Left lung (tissue), 4 donors: ENCODE measurements at regions not wholly inside any gene's neighbourhood (a gene's known extent, or its start where the extent isn't known, plus 50 kb on each side); places are given as distances from the start of the nearest gene placed in this dataset.

Source experiments
- ATAC-seq: fragments of 200-7000 bp; cut with Tn5 transposase; one replicate; pipeline ENCODE4 v1.9.1; 2020; ENCODE audit warnings: moderate library complexity
- DNase-seq, 4 donors: peaks; one replicate each; pipeline ENCODE4 v3.0.0-alpha.2; 2013 to 2020
- H3K27ac ChIP-seq, 2 donors: fragments of 200-600 bp; sonication (generic) in 1 of 2; one replicate each; pipeline versions ENCODE4 v1.5.0 to v1.8.0; 2020 to 2021
- H3K27me3 ChIP-seq, 2 donors: fragments of 200-600 bp; sonication (generic) in 1 of 2; one replicate each; pipeline versions ENCODE4 v1.5.0 to v1.8.0; 2020 to 2021
- H3K36me3 ChIP-seq, 2 donors: fragments of 200-600 bp; sonication (generic) in 1 of 2; one replicate each; pipeline versions ENCODE4 v1.5.0 to v1.8.0; 2020 to 2021
- H3K4me1 ChIP-seq, 2 donors: fragments of 200-600 bp; one replicate each; pipeline ENCODE4 v1.8.0; 2021
- H3K4me3 ChIP-seq, 2 donors: fragments of 200-600 bp; sonication (generic) in 1 of 2; one replicate each; pipeline versions ENCODE4 v1.5.0 to v1.8.0; 2020 to 2021; ENCODE audit warnings: mild to moderate bottlenecking in 1 of 2
- H3K9me3 ChIP-seq, 2 donors: fragments of 200-600 bp; sonication (generic) in 1 of 2; one replicate each; pipeline versions ENCODE4 v1.5.0 to v1.8.0; 2020 to 2021
- CTCF ChIP-seq, 2 donors: fragments of 200-600 bp; sonication (generic) in 1 of 2; IDR thresholded peaks; one replicate each; pipeline versions ENCODE4 v1.5.0 to v1.8.0; 2021; ENCODE audit warnings: antibody characterized with exemption in 2 of 2
- intact Hi-C, 2 donors: fragments of 100-400 bp; cut with DNase I; formaldehyde crosslinking; loops; one replicate each; pipeline versions ENCODE4 v1.11.2 to v1.14.2; 2022
- donor health status: DM: no; HTN: yes; CAD: no.
- donor health status: DM: no; HTN: no; CAD: no.

GRCh38 chr4:60718874-60719273 is 481.3 kb upstream of the ADGRL3 start:
- no peaks in the 10 kb centered on the region for H3K36me3 ChIP-seq
- intact Hi-C loops, result no loop called here
- H3K27me3 ChIP-seq, result no peaks in the 10 kb centered on the region
- H3K9me3 ChIP-seq, result no peaks in the 10 kb centered on the region
- no peak for TF ChIP-seq CTCF (IDR thresholded peaks at IDR 0.05)
- no peak overlapping the region for H3K4me3 ChIP-seq
- DNase-seq, result no peak
- no peak for ATAC-seq
- H3K27ac ChIP-seq, result no peak overlapping the region
- H3K4me1 ChIP-seq, result no peaks in the 10 kb centered on the region

GRCh38 chr4:60721685-60722084 is 478.4 kb upstream of the ADGRL3 start:
- no peak for TF ChIP-seq CTCF (IDR thresholded peaks at IDR 0.05)
- no peaks in the 10 kb centered on the region for H3K36me3 ChIP-seq
- no peak overlapping the region for H3K27ac ChIP-seq
- no peak overlapping the region for H3K4me3 ChIP-seq
- no peaks in the 10 kb centered on the region for H3K4me1 ChIP-seq
- no peaks in the 10 kb centered on the region for H3K9me3 ChIP-seq
- no peak for ATAC-seq
- intact Hi-C loops, result no loop called here
- H3K27me3 ChIP-seq, result no peaks in the 10 kb centered on the region
- no peak for DNase-seq

- H3K27me3 ChIP-seq, result no peaks in the 10 kb centered on the region
- no peak for TF ChIP-seq CTCF (IDR thresholded peaks at IDR 0.05)
- no peaks in the 10 kb centered on the region for H3K9me3 ChIP-seq
- no peaks in the 10 kb centered on the region for H3K36me3 ChIP-seq
- intact Hi-C loops, result no loop called here
- no peaks in the 10 kb centered on the region for H3K4me1 ChIP-seq
- no peak overlapping the region for H3K27ac ChIP-seq
- DNase-seq (no peak), ATAC-seq (no peak)
- H3K4me3 ChIP-seq, result no peak overlapping the region
Observed at GRCh38 chr4:60723796-60724195, 476.3 kb upstream of the ADGRL3 start.

- ATAC-seq (no peak), DNase-seq (no peak)
- Histone ChIP-seq H3K4me1 (no peaks in the 10 kb centered on the region), H3K27ac (no peak overlapping the region), H3K36me3 (no peaks in the 10 kb centered on the region), H3K27me3 (no peaks in the 10 kb centered on the region), H3K4me3 (no peak overlapping the region), H3K9me3 (no peaks in the 10 kb centered on the region)
- intact Hi-C loops, result no loop called here
- no peak for TF ChIP-seq CTCF (IDR thresholded peaks at IDR 0.05)
Observed at GRCh38 chr4:60724623-60725022, 475.5 kb upstream of the ADGRL3 start.

- Histone ChIP-seq H3K36me3 (no peaks in the 10 kb centered on the region), H3K27ac (no peak overlapping the region), H3K9me3 (peaks cover 0 to under 1% of the 10 kb centered on the region in 2 donors), H3K4me3 (no peak overlapping the region), H3K27me3 (no peaks in the 10 kb centered on the region), H3K4me1 (no peaks in the 10 kb centered on the region)
- DNase-seq, result no peak
- ATAC-seq, result no peak
- no peak for TF ChIP-seq CTCF (IDR thresholded peaks at IDR 0.05)
- intact Hi-C loops, result no loop called here
Observed at GRCh38 chr4:60726779-60727178, 473.3 kb upstream of the ADGRL3 start.
